Omental fat pad (tissue), 3 donors: ENCODE measurements at regions not wholly inside any gene's neighbourhood (a gene's known extent, or its start where the extent isn't known, plus 50 kb on each side); places are given as distances from the start of the nearest gene placed in this dataset.

Source experiments
- ATAC-seq: fragments of 150-250 bp; one replicate; pipeline ENCODE4 v1.9.1; 2016; ENCODE audit warnings: mild to moderate bottlenecking, moderate library complexity; ENCODE audit not compliant: low FRiP score
- DNase-seq: peaks from one replicate; pipeline ENCODE4 v3.0.0-alpha.2; 2019; ENCODE audit warnings: low spot score
- TF ChIP-seq, protein P1 (sequence below), 3 donors: fragments of 450-650 bp; IDR thresholded peaks; one replicate each; pipeline ENCODE4 v1.5.1; 2016 to 2017; ENCODE audit warnings: antibody characterized with exemption in 3 of 3, mild to moderate bottlenecking in 3 of 3, moderate library complexity in 2 of 3

GRCh38 chr11:116657842-116658825 lies 114.7 kb downstream of the BUD13 start:
- ATAC-seq (no peak), DNase-seq (no peak)
- TF ChIP-seq, protein P1, sequence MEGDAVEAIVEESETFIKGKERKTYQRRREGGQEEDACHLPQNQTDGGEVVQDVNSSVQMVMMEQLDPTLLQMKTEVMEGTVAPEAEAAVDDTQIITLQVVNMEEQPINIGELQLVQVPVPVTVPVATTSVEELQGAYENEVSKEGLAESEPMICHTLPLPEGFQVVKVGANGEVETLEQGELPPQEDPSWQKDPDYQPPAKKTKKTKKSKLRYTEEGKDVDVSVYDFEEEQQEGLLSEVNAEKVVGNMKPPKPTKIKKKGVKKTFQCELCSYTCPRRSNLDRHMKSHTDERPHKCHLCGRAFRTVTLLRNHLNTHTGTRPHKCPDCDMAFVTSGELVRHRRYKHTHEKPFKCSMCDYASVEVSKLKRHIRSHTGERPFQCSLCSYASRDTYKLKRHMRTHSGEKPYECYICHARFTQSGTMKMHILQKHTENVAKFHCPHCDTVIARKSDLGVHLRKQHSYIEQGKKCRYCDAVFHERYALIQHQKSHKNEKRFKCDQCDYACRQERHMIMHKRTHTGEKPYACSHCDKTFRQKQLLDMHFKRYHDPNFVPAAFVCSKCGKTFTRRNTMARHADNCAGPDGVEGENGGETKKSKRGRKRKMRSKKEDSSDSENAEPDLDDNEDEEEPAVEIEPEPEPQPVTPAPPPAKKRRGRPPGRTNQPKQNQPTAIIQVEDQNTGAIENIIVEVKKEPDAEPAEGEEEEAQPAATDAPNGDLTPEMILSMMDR (IDR thresholded peaks at IDR 0.05), result no peak

DNA sequence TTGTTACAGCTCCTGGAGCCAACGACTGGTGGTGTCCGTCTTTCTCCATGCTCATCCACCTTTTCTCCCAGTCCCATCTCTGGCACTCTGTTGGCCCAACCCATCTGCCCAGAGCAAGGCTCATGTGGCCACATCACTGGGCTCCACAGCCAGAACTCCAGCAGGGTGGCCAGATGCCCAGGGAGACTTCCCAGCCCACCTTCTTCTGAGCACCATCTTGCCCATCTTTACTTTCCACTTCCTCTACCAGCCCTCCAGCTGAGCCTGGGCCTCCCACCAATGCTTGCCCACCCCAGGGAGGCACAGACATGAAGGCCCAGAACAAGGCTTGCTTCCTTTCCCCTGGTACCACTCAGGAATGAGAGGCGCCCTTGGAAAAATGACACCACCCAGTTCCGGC lies 116.8 kb downstream of the BUD13 start:
- DNase-seq (no peak), ATAC-seq (no peak)
- TF ChIP-seq, protein P1 (IDR thresholded peaks at IDR 0.05), result no peak

DNA sequence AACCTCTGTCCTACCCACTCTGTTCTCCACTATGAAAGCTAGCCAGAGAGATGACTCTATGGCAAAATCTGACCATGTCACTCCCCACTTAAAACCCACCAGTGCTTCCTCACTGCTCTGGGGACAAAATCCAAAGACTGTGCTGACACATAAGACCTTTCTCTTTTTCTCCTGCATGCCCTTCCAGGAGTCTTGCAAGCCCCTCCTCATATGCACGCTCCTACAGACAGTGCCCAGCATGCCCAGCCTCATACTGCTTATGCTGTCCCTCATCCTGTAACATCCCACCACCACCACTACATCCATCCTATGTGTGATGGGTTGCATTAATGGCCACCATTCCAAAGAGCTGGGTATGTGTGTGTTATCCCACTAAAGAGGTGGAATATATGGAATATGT lies 118.3 kb downstream of the BUD13 start:
- no peak for DNase-seq
- ATAC-seq, result no peak
- TF ChIP-seq, protein P1 (IDR thresholded peaks at IDR 0.05), result no peak

GRCh38 chr11:116653206-116653605 lies 119.6 kb downstream of the BUD13 start:
- DNase-seq (no peak), ATAC-seq (no peak)
- TF ChIP-seq, protein P1 (IDR thresholded peaks at IDR 0.05), result no peak

DNA sequence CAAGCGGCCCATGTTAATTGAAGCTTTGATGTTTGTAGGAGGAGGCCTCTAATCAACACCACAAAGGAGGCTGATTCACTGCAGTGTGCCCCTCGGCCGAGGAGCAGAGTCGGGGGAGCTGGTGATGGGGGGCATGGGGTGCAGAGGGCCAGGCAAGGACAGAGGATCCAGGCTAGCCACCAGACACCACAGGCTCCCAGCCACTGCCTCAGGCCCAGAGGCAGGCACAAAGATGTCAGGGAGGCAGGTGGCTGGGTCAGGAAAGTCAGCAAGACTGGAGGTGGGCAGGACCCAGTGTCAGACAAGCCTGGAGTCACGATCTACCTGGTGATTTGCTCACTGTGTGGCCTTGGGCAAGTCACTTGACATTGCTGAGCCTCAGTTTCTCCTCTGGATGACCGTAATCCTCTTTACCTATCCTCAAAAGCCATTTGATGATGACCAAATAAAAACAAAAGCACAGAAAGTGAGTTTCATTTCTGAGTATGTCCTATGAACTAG lies 121.0 kb downstream of the BUD13 start:
- ATAC-seq, result no peak
- no peak for DNase-seq
- TF ChIP-seq, protein P1 (IDR thresholded peaks at IDR 0.05), result no peak

DNA sequence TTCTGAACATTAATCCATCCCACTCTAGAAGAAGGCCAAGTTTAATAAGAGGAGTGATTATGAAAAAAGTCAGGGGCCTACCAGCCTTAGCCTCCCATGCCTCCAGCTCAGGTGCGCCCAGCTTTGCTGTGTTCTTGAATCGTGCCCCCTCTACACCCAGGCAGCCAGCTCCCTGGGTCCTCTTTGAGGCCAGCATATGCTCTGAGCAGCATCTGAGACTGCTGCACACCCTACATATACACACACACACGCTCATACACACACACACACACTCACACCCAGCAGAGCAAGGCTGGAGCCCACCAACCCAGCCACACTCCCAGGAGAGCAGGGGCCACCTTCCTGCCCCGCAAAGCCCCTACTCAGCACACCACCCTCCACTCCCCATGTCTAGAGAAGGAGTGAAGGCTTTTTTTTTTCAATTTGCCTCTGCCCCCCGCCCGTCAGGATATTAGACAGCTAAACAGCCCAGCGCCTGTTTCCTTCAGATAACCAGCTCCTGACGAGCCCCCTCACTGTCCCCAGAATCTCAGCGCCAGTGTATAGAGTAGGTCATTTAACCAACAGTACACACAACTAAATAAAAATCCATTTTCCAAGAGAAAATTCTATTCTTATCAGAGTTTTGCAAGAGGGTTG lies 121.6 kb downstream of the BUD13 start:
- no peak for ATAC-seq
- TF ChIP-seq, protein P1 (IDR thresholded peaks at IDR 0.05), result no peak
- no peak for DNase-seq
